MM.1S (cell line): ENCODE measurements at regions not wholly inside any gene's neighbourhood (a gene's known extent, or its start where the extent isn't known, plus 50 kb on each side); places are given as distances from the start of the nearest gene placed in this dataset.

Experiments used
- CTCF ChIP-seq: fragments of 300-600 bp; sonication (generic); IDR thresholded peaks from 2 replicates; pipeline ENCODE4 v1.5.1; 2016; ENCODE audit warnings: antibody characterized with exemption, low read length, mixed read lengths
- EZH2 ChIP-seq: fragments of 300-600 bp; sonication (generic); optimal IDR thresholded peaks from 2 replicates; pipeline ENCODE3; 2017; ENCODE audit warnings: low read depth, mild to moderate bottlenecking, antibody characterized with exemption, low read length, mixed read lengths
- EZH2phosphoT487 ChIP-seq: fragments of 300-600 bp; sonication (generic); IDR thresholded peaks from 2 replicates; pipeline ENCODE4 v1.6.1; 2018; ENCODE audit warnings: antibody characterized with exemption, low read length

GRCh38 chr11:92911478-92911877 is 58.0 kb upstream of the MTNR1B start:
- no peak for TF ChIP-seq CTCF
- no peak for TF ChIP-seq EZH2
- TF ChIP-seq EZH2phosphoT487, result no peak
